Small intestine (tissue), 7 donors: ENCODE measurements at regions not wholly inside any gene's neighbourhood (a gene's known extent, or its start where the extent isn't known, plus 50 kb on each side); places are given as distances from the start of the nearest gene placed in this dataset.

ENCODE experiments used
- DNase-seq, 2 donors: peaks; one replicate each; pipeline versions ENCODE4 v3.0.0 to v3.0.0-alpha.2; 2013
- FAIRE-seq: peaks from 2 replicates; lab custom pipeline; 2012; peaks lifted over from hg19 to GRCh38; lab: Jason Lieb, UNC
- H3K27ac ChIP-seq, 3 donors: one replicate each; pipeline ENCODE4 v1.5.1; 2013; ENCODE audit warnings: low read length in 2 of 3, mild to moderate bottlenecking in 2 of 3, control low read depth in 1 of 3, inconsistent platforms in 1 of 3, low read depth in 1 of 3, moderate library complexity in 1 of 3
- H3K27me3 ChIP-seq, 3 donors: one replicate each; pipeline ENCODE4 v1.6.1; 2013; ENCODE audit warnings: low read length in 3 of 3, inconsistent platforms in 1 of 3; ENCODE audit not compliant: control insufficient read depth in 3 of 3, insufficient read depth in 3 of 3
- H3K36me3 ChIP-seq, 3 donors: one replicate each; pipeline ENCODE4 v1.6.1; 2013; ENCODE audit warnings: low read length in 3 of 3, inconsistent platforms in 1 of 3, low read depth in 1 of 3, mild to moderate bottlenecking in 1 of 3, moderate library complexity in 1 of 3; ENCODE audit not compliant: control insufficient read depth in 3 of 3, insufficient read depth in 2 of 3
- H3K4me1 ChIP-seq, 3 donors: one replicate each; pipeline ENCODE4 v1.6.1; 2013; ENCODE audit warnings: low read length in 2 of 3, inconsistent platforms in 1 of 3, low read depth in 1 of 3, mild to moderate bottlenecking in 1 of 3, moderate library complexity in 1 of 3; ENCODE audit not compliant: control insufficient read depth in 3 of 3, insufficient read depth in 2 of 3
- H3K4me3 ChIP-seq, 3 donors: one replicate each; pipeline ENCODE4 v1.5.1; 2013; ENCODE audit warnings: low read length in 3 of 3, control low read depth in 1 of 3, inconsistent platforms in 1 of 3, low read depth in 1 of 3, mild to moderate bottlenecking in 1 of 3, moderate library complexity in 1 of 3
- H3K9me3 ChIP-seq, 2 donors: one replicate each; pipeline ENCODE4 v1.6.1; 2013; ENCODE audit warnings: low read depth in 1 of 2, low read length in 1 of 2; ENCODE audit not compliant: control insufficient read depth in 2 of 2, insufficient read depth in 1 of 2
- WGBS, 3 donors: extraction: QIAGEN DNeasy Blood & Tissue Kit; methylation state at CpG; one replicate each; pipeline ENCODE4 v1.1.7; 2013; 5-methylcytosine and 5-hydroxymethylcytosine counted together
- donor health status: healthy with polysubstance abuse.
- donor health status: control.
- donor health status: control.
- donor health status: Bipolar disorder and iron deficiency.
- donor health status: healthy.

DNA sequence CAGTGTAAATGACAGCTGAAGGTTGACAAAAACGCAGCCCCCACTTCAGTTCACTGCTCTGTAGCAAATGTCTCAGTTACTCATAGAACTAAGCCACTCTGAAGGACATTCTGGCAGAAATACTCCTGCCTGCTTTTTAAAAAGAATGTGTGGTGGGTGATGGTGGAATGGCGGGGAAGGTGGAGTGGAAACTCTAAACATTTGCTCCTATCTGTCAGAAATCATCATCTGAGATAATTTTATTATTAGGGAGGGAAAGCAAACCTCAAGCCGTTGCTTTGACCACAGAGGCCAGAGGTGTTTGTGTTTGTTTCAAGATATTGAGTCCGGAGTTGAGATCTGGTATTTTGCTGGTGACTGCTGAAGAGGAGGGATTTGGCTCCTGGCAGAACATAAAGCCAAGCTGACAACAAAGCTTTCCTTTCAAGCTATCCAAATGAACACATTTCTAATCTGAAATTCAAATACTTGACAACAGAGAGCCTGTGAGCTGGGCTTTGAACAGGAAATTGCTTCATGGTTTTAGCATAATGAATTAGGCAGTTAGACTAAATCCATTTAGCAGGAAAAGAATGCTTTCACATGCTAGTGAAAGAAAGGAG is 362.7 kb downstream of the CSNK1G3 start:
- Histone ChIP-seq H3K36me3 (no peaks in the 10 kb centered on the region), H3K4me3 (no peak overlapping the region), H3K27me3 (no peaks in the 10 kb centered on the region), H3K4me1 (peaks cover 3 to 16% (median 5%) of the 10 kb centered on the region in 3 donors), H3K9me3 (no peaks in the 10 kb centered on the region), H3K27ac (peak overlapping the region in 1 of 3 donors; percentile 25)
- FAIRE-seq, result no peak
- DNase-seq, result peak; percentile 3 to 23
- WGBS, 3 donors, result 29 to 46% (median 41%) methylated on average over 4 of the region's 4 CpGs

DNA sequence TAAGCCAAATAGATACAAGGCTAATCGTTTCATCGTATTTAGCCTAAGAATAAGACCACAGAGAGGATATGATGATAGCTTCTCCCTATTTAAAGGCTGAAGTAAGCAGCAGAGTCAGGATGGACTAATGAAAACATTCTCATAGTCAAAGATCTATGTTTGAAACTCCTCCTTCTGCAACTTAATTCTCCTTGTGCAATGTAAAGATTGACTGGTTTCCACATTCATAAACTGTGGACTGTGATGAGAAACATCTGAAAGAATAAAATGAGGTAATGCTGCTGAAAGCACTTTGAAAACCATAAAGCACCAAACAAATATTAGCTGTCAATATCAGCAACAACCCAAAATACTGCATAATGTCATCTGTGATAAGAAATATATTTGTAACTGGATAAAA is 361.9 kb downstream of the CSNK1G3 start:
- no peak for FAIRE-seq
- H3K27me3 ChIP-seq, result no peaks in the 10 kb centered on the region
- 68 to 83% (median 79%) methylated on average over 2 of the region's 2 CpGs for WGBS, 3 donors

DNA sequence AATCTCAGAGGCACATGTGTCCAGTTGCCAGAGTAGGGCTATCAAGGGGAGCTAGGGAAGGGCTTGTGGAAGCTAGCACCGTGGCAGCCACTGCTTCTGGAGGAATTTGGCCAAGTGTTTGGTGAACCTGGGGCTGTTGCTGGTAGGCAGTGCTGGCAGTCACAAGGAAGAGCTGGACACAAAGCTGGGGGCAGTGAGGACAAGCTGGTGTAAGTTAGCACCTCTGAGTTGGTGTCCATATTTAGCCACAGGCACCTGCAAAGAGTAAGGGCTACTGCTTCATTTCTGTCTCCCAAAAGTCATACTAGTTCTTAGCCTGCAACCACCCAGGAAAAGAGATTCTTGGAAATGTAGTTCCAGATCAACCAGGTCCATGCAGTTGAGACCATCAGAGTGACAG is 359.4 kb downstream of the CSNK1G3 start:
- Histone ChIP-seq H3K36me3 (no peaks in the 10 kb centered on the region), H3K4me1 (peaks cover 3 to 24% (median 7%) of the 10 kb centered on the region in 3 donors), H3K4me3 (no peak overlapping the region), H3K27me3 (no peaks in the 10 kb centered on the region), H3K9me3 (no peaks in the 10 kb centered on the region), H3K27ac (no peak overlapping the region)
- FAIRE-seq (no peak), DNase-seq (no peak)
- 71 to 93% (median 92%) methylated on average over 1 of the region's 1 CpG for whole genome bisulfite sequencing, 3 donors

More for the DNA sequence above, 361.9 kb downstream of the CSNK1G3 start:
- Histone ChIP-seq H3K27ac (no peak overlapping the region), H3K36me3 (no peaks in the 10 kb centered on the region), H3K9me3 (no peaks in the 10 kb centered on the region), H3K4me1 (peaks cover 3 to 18% (median 5%) of the 10 kb centered on the region in 3 donors), H3K4me3 (no peak overlapping the region)
- no peak for DNase-seq

DNA sequence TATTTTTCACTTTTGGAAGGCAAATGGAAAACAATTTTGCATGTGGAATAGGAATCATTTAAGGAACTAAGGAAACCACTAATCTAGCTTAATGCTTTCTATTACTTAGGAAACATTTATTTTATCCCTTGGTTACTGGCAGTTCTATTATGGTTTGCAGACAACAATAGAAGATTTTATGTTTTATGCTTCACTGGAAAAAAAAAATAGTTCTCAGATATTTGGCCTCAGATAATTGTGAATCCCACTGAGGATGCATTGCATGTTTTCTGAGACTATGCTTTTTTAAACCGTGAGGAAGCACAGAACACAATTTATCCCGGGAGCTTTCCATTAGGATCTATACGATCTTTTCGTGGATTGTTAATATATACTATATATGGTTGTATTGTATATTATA is 356.9 kb downstream of the CSNK1G3 start:
- Histone ChIP-seq H3K4me1 (peaks cover 0 to 8% (median 2%) of the 10 kb centered on the region in 3 donors), H3K36me3 (no peaks in the 10 kb centered on the region), H3K9me3 (no peaks in the 10 kb centered on the region), H3K27me3 (no peaks in the 10 kb centered on the region), H3K27ac (no peak overlapping the region), H3K4me3 (no peak overlapping the region)
- 76 to 89% (median 84%) methylated on average over 4 of the region's 4 CpGs for WGBS, 3 donors
- FAIRE-seq (no peak), DNase-seq (no peak)

DNA sequence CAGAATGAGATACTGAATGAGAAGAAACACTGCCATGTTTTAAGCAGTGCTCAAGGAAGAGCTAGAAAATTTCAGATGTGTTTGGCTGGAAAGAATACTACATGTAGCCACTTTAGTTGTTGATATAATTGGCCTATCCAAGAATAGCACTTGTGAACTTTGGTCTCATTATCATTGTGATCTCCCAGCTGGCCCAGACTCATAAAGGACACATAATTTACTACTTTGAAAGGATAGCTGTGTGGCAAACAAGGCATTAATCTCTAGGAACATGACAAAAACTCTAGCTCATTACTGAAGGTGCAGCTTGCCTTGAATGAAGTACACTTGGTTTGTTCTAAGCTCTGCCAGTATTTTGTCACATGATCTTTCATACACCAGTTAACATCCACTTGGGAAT is 356.3 kb downstream of the CSNK1G3 start:
- Histone ChIP-seq H3K27ac (peak overlapping the region in 1 of 3 donors; percentile 11), H3K4me3 (no peak overlapping the region), H3K36me3 (no peaks in the 10 kb centered on the region), H3K4me1 (peaks cover 0 to 8% (median 2%) of the 10 kb centered on the region in 3 donors), H3K27me3 (no peaks in the 10 kb centered on the region), H3K9me3 (no peaks in the 10 kb centered on the region)
- peak; percentile 75 to 77 for DNase-seq
- FAIRE-seq, result no peak

DNA sequence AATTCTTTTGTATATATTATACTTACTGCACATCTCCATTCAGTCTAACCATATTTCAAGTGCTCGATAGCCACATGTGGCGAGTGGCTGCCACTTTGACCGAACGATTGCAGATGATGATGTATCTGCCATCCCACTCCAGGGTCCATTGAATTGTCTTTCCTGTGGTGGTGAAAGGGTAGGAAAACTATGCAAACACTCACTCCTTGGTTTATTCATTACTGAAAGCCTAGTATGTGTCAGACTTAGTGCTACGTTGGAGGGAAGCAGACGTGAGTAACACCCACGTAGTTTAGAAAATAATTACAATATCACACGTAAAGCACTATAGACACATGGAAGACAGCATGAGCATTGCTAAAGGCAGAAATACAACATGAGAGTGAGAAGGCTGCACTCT is 353.7 kb downstream of the CSNK1G3 start:
- H3K4me1 ChIP-seq, result peaks cover 0 to 8% (median 2%) of the 10 kb centered on the region in 3 donors
- DNase-seq (no peak), FAIRE-seq (no peak)
- no peaks in the 10 kb centered on the region for H3K36me3 ChIP-seq
- no peak overlapping the region for H3K4me3 ChIP-seq
- H3K27me3 ChIP-seq, result no peaks in the 10 kb centered on the region
- no peaks in the 10 kb centered on the region for H3K9me3 ChIP-seq
- no peak overlapping the region for H3K27ac ChIP-seq
- WGBS, 3 donors, result 91 to 95% (median 93%) methylated on average over 8 of the region's 8 CpGs

DNA sequence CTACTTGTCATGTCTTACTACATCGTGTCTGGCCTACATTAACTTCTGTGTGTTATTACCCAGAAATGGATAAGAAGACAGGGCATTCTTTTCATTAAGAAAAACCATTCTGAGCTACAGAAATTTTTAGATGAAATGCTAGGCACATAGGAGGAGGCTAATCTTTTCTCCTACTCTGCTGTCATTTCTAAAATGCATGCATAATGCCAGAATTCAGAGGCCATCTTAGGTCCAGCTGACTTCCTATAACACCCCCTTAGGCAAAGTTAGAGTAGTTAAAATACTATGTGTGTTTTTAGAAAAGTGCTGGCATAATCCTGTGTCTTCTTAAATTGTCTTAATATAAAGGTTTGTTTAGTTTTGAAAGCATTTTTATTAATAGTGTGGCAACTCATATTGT is 352.6 kb downstream of the CSNK1G3 start:
- 78 to 81% (median 79%) methylated on average over 1 of the region's 1 CpG for WGBS, 3 donors
- no peaks in the 10 kb centered on the region for H3K36me3 ChIP-seq
- no peak for DNase-seq
- no peak overlapping the region for H3K4me3 ChIP-seq
- peaks cover 0 to 8% (median 2%) of the 10 kb centered on the region in 3 donors for H3K4me1 ChIP-seq
- H3K27ac ChIP-seq, result no peak overlapping the region
- H3K9me3 ChIP-seq, result no peaks in the 10 kb centered on the region
- H3K27me3 ChIP-seq, result no peaks in the 10 kb centered on the region
- no peak for FAIRE-seq

DNA sequence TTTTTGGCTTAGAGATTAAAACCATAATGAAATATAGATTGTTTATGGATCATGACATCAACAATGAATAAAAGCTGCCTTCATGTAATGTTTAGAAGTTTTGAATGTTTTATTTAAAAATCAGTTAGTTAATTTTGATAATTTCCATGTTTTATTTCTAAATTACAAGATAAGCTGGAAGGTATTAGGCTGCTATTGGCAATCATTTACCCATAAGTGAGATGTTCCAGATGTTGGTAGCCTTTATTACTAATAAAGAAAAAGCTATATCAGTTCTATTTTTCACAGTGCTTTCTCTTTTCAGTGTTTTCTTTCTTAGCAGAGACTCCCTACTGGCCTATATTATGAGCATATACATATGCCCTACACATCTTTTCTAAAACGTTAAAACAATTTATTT is 347.0 kb downstream of the CSNK1G3 start:
- no peak for DNase-seq
- Histone ChIP-seq H3K9me3 (no peaks in the 10 kb centered on the region), H3K36me3 (no peaks in the 10 kb centered on the region), H3K4me1 (no peaks in the 10 kb centered on the region), H3K27me3 (no peaks in the 10 kb centered on the region), H3K4me3 (no peak overlapping the region), H3K27ac (no peak overlapping the region)
- FAIRE-seq, result peak; percentile 10
- WGBS, 3 donors, result 69 to 85% (median 78%) methylated on average over 1 of the region's 1 CpG

DNA sequence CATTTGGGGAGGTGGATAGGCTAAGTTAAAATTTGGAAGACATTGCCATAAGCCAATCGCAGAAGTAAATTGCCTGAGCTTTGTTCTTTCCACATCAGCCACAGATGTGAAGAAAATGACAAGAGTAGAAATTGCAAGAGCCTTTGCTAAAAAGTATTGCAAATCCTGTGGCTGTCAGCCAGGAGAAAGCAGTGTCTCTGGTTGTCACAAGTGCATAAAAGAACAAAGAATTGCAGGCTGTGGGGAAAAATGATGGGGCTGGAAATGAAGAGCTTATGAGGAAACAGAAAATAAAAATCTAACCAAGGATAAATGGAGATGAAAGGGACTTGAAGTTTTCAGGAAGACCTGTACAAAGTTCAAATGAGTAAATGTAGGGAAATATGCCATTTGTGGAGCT is 344.8 kb downstream of the CSNK1G3 start:
- Histone ChIP-seq H3K27ac (no peak overlapping the region), H3K36me3 (no peaks in the 10 kb centered on the region), H3K4me3 (no peak overlapping the region), H3K9me3 (peaks cover 0 to 9% of the 10 kb centered on the region in 2 donors), H3K4me1 (no peaks in the 10 kb centered on the region), H3K27me3 (no peaks in the 10 kb centered on the region)
- FAIRE-seq (no peak), DNase-seq (no peak)
- WGBS, 3 donors, result 80 to 84% (median 82%) methylated on average over 1 of the region's 1 CpG
